ENCODE measurements at regions not wholly inside any gene's neighbourhood (a gene's known extent, or its start where the extent isn't known, plus 50 kb on each side); places are given as distances from the start of the nearest gene placed in this dataset.
"Not testable (repeated sequence)": the region's sequence is repeated elsewhere in the genome, so short reads cannot be mapped to it uniquely, and the experiment has no call there.

DNA sequence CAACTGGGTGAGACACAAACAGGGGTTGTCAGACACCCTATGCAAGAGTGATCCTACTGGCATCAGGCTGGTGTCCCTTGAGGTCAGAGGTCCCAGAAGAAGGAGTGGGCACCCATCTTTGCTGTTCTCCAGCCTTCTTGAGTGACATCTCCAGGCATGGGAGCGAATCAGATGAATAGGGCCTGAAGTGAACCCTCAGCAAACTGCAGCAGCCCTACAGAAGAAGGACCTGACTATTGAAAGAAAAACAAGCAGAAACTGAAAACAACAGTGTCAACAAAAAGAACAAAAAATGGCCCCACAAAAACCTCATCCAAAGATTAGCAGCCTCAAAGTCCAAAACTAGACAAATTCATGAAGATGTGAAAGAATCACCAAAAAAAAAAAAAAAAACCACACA is 1229.7 kb upstream of the CRIM1 start:
- intact Hi-C loops (cut with DNase I), result no loop called here
- no peak for DNase-seq
- H3K4me1 ChIP-seq, result no peaks in the 10 kb centered on the region
- TF ChIP-seq, protein P1, sequence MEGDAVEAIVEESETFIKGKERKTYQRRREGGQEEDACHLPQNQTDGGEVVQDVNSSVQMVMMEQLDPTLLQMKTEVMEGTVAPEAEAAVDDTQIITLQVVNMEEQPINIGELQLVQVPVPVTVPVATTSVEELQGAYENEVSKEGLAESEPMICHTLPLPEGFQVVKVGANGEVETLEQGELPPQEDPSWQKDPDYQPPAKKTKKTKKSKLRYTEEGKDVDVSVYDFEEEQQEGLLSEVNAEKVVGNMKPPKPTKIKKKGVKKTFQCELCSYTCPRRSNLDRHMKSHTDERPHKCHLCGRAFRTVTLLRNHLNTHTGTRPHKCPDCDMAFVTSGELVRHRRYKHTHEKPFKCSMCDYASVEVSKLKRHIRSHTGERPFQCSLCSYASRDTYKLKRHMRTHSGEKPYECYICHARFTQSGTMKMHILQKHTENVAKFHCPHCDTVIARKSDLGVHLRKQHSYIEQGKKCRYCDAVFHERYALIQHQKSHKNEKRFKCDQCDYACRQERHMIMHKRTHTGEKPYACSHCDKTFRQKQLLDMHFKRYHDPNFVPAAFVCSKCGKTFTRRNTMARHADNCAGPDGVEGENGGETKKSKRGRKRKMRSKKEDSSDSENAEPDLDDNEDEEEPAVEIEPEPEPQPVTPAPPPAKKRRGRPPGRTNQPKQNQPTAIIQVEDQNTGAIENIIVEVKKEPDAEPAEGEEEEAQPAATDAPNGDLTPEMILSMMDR (IDR thresholded peaks at IDR 0.05), result no peak
- no peak for TF ChIP-seq POLR2A (IDR thresholded peaks at IDR 0.05)
- H3K4me3 ChIP-seq, result no peak overlapping the region
- H3K9me3 ChIP-seq, result no peaks in the 10 kb centered on the region
- no peak overlapping the region for H3K27ac ChIP-seq
- 33% methylated on average over 1 of the region's 1 CpG for WGBS (ENCODE audit: insufficient coverage, low coverage, low lambda C conversion rate, missing lambda C conversion rate)
- H3K27me3 ChIP-seq, result no peaks in the 10 kb centered on the region
- ATAC-seq, result no peak
- H3K36me3 ChIP-seq, result no peaks in the 10 kb centered on the region

DNA sequence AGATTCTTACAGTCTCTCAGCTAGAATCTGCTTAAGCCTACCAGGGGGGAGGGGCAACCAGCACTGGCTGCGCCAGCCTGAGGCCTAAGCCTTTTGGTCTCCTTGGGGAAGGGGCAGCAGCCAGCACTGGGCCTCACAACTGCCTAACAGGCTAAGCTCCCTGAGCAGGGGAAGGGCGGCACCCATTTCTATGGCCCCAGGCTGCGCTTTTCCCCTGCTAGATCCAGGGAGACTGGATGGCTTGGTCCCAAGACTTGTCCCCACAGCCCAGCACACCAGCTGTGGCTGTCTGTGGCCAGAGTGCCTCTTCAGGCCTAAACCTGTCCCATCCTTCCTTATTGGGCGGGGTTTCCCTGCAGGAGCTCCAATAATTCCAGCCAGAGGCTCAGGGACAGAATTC is 1230.3 kb upstream of the CRIM1 start:
- intact Hi-C loops (cut with DNase I), result no loop called here
- no peak for ATAC-seq

DNA sequence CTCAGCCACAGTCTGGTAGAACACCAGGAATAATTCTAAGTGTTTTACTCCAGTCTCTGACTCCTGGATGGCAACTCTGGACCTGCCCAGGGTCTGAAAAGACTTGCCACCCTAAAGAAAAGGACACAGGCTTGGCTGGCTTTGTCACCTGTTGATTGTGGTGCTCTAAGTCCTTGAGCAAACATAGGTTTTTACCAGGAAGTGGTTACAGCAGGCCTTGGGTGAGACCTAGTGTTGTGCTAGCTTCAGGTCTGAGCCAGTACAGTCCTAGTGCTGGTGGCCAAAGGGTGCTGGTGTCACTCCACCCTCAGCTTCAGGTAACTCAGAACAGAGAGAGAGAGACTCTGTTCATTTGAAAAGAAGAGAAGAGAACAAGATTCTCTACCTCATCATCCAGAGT is 1239.4 kb upstream of the CRIM1 start:
- TF ChIP-seq POLR2A (IDR thresholded peaks at IDR 0.05), result no peak
- TF ChIP-seq, protein P1 (IDR thresholded peaks at IDR 0.05), result no peak
- Histone ChIP-seq H3K9me3 (no peaks in the 10 kb centered on the region), H3K27ac (no peak overlapping the region), H3K36me3 (no peaks in the 10 kb centered on the region), H3K4me3 (no peak overlapping the region), H3K27me3 (no peaks in the 10 kb centered on the region), H3K4me1 (no peaks in the 10 kb centered on the region)
- ATAC-seq (no peak), DNase-seq (no peak)
- intact Hi-C loops (cut with DNase I), result no loop called here

More for the DNA sequence above, 1230.3 kb upstream of the CRIM1 start:
- no peak overlapping the region for H3K4me3 ChIP-seq
- H3K27me3 ChIP-seq, result no peaks in the 10 kb centered on the region
- no peaks in the 10 kb centered on the region for H3K9me3 ChIP-seq
- TF ChIP-seq, protein P1 (IDR thresholded peaks at IDR 0.05), result no peak
- no peak for TF ChIP-seq POLR2A (IDR thresholded peaks at IDR 0.05)
- no CpG with 5 or more reads among the region's 4 CpGs for WGBS (ENCODE audit: insufficient coverage, low coverage, low lambda C conversion rate, missing lambda C conversion rate)
- H3K27ac ChIP-seq, result no peak overlapping the region
- no peaks in the 10 kb centered on the region for H3K4me1 ChIP-seq
- H3K36me3 ChIP-seq, result no peaks in the 10 kb centered on the region
- DNase-seq, result no peak

DNA sequence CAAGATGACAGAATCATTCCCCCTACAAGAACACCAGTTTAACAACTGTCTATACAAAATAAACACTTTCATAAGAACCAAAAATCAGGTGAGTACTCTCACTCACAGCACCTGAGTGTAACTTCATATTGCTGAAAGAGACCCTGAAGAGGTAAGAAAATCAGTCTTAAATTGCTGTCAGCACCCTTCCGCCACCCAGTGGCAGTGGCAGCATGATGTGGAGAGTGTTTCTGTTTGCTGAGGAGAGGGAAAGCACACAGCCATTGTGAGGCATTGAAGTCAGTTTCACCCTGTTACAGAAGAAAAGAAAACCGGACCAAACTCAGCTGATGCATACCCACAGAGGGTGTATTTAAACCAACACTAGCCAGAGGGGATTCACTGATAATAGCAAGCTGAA is 1240.8 kb upstream of the CRIM1 start:
- TF ChIP-seq, protein P1 (IDR thresholded peaks at IDR 0.05), result peak in 2 of 4 donors; percentile 13 to 14
- no peak for TF ChIP-seq POLR2A (IDR thresholded peaks at IDR 0.05)
- DNase-seq, result no peak
- Histone ChIP-seq H3K4me3 (no peak overlapping the region), H3K27me3 (no peaks in the 10 kb centered on the region), H3K4me1 (no peaks in the 10 kb centered on the region), H3K27ac (no peak overlapping the region), H3K9me3 (no peaks in the 10 kb centered on the region), H3K36me3 (no peaks in the 10 kb centered on the region)
- WGBS (ENCODE audit: insufficient coverage, low coverage, low lambda C conversion rate, missing lambda C conversion rate), result 52% methylated on average over 2 of the region's 2 CpGs
- intact Hi-C loops (cut with DNase I), result no loop called here
- ATAC-seq, result no peak

DNA sequence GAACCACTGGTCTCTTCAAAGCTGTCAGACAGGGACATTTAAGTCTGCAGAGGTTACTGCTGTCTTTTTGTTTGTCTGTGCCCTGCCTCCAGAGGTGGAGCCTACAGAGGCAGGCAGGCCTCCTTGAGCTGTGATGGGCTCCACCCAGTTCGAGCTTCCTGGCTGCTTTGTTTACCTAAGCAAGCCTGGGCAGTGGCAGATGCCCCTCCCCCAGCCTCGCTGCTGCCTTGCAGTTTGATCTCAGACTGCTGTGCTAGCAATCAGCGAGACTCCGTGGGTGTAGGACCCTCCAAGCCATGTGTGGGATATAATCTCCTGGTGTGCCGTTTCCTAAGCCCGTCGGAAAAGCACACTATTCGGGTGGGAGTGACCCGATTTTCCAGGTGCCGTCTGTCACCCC is 1243.2 kb upstream of the CRIM1 start:
- H3K4me1 ChIP-seq; intact Hi-C loops (cut with DNase I); H3K27ac ChIP-seq; ATAC-seq; H3K27me3 ChIP-seq; DNase-seq; H3K4me3 ChIP-seq; H3K36me3 ChIP-seq; H3K9me3 ChIP-seq: not testable (repeated sequence)
- 32% methylated on average over 2 of the region's 10 CpGs for WGBS (ENCODE audit: insufficient coverage, low coverage, low lambda C conversion rate, missing lambda C conversion rate)

Data from right lobe of liver (tissue), 6 donors.